Lower leg skin (tissue), 3 donors: ENCODE measurements at regions not wholly inside any gene's neighbourhood (a gene's known extent, or its start where the extent isn't known, plus 50 kb on each side); places are given as distances from the start of the nearest gene placed in this dataset.

Experiments used
- POLR2A ChIP-seq, 2 donors: fragments of 450-650 bp; IDR thresholded peaks; one replicate each; pipeline ENCODE4 v1.6.1; 2016 to 2017; ENCODE audit warnings: antibody characterized with exemption in 2 of 2, mild to moderate bottlenecking in 1 of 2, moderate library complexity in 1 of 2
- TF ChIP-seq, protein P1 (sequence below), 3 donors: fragments of 450-650 bp; IDR thresholded peaks; one replicate each; pipeline ENCODE4 v1.5.1; 2016; ENCODE audit warnings: antibody characterized with exemption in 3 of 3, mild to moderate bottlenecking in 3 of 3, moderate library complexity in 2 of 3

DNA sequence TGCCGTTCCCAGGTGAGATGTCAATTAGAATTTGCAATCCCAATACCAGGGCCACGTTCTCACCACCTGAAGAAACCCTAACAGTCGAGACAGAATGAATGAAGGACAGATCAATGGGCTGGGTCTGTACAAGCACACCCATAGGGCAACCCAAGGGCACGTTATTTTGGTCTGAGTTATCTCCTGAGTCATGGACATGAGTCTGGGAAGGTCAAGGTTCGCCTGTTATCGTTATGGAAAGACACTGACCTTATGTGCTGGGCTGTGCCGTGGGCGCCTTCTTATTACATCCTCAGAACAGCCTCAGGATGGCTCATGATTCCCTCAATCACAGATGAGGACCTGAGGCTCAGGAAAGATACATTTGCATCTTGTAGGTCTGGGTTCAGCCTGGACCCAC lies 175.0 kb upstream of the SULF2 start:
- TF ChIP-seq, protein P1, sequence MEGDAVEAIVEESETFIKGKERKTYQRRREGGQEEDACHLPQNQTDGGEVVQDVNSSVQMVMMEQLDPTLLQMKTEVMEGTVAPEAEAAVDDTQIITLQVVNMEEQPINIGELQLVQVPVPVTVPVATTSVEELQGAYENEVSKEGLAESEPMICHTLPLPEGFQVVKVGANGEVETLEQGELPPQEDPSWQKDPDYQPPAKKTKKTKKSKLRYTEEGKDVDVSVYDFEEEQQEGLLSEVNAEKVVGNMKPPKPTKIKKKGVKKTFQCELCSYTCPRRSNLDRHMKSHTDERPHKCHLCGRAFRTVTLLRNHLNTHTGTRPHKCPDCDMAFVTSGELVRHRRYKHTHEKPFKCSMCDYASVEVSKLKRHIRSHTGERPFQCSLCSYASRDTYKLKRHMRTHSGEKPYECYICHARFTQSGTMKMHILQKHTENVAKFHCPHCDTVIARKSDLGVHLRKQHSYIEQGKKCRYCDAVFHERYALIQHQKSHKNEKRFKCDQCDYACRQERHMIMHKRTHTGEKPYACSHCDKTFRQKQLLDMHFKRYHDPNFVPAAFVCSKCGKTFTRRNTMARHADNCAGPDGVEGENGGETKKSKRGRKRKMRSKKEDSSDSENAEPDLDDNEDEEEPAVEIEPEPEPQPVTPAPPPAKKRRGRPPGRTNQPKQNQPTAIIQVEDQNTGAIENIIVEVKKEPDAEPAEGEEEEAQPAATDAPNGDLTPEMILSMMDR (IDR thresholded peaks at IDR 0.05), result no peak
- no peak for TF ChIP-seq POLR2A (IDR thresholded peaks at IDR 0.05)
